ENCODE measurements at regions not wholly inside any gene's neighbourhood (a gene's known extent, or its start where the extent isn't known, plus 50 kb on each side); places are given as distances from the start of the nearest gene placed in this dataset.
"Not testable (repeated sequence)": the region's sequence is repeated elsewhere in the genome, so short reads cannot be mapped to it uniquely, and the experiment has no call there.

DNA sequence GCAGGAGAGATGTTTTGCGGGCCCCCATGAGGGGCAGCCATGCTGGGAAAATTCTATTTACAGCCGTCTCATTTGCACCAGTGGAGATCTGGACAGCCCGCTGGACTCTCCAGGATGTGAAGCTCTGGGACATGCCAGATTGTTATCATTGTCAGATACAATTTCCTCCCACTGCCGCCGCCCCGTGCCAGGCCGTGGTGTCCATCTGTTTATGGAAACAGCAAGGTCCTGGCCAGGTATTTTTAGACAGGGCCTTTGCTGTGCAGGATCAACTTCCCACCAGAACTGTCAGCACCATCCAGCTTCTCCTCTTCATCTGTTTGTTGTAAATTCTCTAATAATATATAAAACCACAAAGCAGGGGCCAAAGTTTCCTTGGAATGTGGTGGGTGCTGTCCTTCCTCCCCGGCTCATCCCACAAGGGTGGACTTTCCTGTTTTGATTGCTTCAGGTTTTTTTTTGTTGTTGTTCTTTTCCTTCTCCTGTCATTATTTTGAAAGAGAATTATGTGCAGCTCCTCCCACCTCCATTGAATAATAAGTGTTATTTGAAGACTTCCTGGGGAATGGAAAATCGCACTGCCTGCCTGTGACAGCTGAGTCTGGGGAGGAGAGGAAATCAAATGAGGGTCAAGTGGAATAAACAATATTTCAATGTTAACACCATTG lies 398.1 kb downstream of the TNS1 start:
- in situ Hi-C loops (cut with HindIII; ENCODE audit: low sequenced_read_pairs), result no loop called here

DNA sequence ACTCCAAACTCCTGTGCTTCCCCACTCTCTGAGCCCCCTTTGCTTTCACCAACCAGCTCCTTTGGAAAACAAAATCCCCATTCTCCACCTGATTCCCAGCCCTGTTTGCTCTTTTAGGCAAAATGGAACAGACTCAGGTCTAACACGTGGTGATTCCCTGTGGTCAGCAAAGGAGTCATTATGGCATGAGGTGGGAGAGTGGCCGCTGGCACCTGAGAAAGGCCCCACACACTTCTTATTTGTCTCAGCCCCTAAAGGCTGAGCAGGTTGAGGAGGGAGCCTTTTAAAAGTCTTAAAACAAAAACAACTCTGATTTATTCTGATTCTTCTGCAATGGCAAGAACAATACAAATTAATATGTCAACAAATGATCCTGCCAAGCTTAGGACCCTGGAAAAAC lies 401.2 kb downstream of the TNS1 start:
- in situ Hi-C loops (cut with HindIII; ENCODE audit: low sequenced_read_pairs), result no loop called here

- in situ Hi-C loops (cut with HindIII; ENCODE audit: low sequenced_read_pairs), result no loop called here
These were observed 402.9 kb downstream of the TNS1 start for GRCh38 chr2:217599906-217600305.

DNA sequence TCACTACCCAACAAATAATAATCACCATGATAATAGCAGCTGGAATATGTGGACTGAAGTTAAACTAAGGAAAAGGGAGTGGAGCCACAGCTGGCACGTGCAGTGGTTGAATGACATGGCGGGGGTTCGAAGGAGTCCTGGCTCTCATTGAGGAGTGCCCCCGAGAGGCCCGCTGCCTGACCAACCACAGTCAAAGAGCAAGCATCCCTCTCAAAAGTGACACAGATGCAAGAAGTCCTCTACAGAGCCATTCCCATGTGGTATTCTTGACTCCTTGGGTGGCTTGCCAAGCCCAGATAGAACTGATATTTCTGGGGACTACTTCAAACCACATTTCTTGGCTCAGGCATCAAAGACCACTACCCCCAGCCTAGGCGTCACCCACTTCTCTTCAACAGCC lies 405.1 kb downstream of the TNS1 start:
- in situ Hi-C loops (cut with HindIII; ENCODE audit: low sequenced_read_pairs), result no loop called here

GRCh38 chr2:217597145-217597544 lies 405.6 kb downstream of the TNS1 start:
- in situ Hi-C loops (cut with HindIII; ENCODE audit: low sequenced_read_pairs), result no loop called here

GRCh38 chr2:217593732-217594131 lies 409.1 kb downstream of the TNS1 start:
- in situ Hi-C loops (cut with HindIII; ENCODE audit: low sequenced_read_pairs), result no loop called here

GRCh38 chr2:217588266-217588665 lies 414.5 kb downstream of the TNS1 start:
- in situ Hi-C loops (cut with HindIII; ENCODE audit: low sequenced_read_pairs), result no loop called here

- in situ Hi-C loops (cut with HindIII; ENCODE audit: low sequenced_read_pairs), result no loop called here
These were observed 417.4 kb downstream of the TNS1 start for GRCh38 chr2:217585362-217585761.

GRCh38 chr2:217580407-217580806 lies 422.4 kb downstream of the TNS1 start:
- in situ Hi-C loops (cut with HindIII; ENCODE audit: low sequenced_read_pairs), result not testable (repeated sequence)

- in situ Hi-C loops (cut with HindIII; ENCODE audit: low sequenced_read_pairs), result no loop called here
These were observed 429.2 kb downstream of the TNS1 start for GRCh38 chr2:217573571-217573970.

GRCh38 chr2:217570394-217570793 lies 432.4 kb downstream of the TNS1 start:
- in situ Hi-C loops (cut with HindIII; ENCODE audit: low sequenced_read_pairs), result no loop called here

DNA sequence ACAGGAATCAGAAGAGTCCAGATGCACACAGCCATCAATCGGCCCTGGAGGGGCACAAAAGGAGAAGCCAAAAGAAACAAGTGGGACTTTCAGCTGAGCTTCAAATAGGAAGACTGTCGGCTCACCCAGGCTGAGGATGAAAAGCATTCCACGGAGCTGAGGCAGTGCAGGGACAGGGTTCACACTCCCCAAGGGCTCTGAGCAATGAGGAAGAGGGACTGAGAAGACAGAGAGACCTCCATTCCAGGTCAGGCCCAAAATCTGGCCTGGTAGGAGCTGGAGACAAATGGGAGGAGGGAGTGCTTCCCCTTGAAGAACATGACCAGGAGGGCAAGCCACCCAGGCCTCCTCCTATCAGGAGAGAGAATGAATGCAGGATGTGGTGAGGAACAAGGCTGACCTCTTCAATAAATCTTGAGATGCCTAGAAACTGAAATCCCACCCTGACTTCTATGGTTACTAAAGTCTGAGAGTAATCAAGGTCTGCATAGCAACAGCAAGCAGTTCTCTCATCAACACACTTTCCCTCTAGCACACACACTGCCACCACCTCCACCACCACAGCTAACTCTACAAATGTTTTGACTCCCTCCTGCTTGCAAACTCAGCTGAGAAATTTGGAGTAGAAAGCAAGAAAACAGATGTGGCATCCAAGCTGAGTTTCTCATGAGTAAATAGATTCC lies 434.4 kb downstream of the TNS1 start:
- in situ Hi-C loops (cut with HindIII; ENCODE audit: low sequenced_read_pairs), result no loop called here

DNA sequence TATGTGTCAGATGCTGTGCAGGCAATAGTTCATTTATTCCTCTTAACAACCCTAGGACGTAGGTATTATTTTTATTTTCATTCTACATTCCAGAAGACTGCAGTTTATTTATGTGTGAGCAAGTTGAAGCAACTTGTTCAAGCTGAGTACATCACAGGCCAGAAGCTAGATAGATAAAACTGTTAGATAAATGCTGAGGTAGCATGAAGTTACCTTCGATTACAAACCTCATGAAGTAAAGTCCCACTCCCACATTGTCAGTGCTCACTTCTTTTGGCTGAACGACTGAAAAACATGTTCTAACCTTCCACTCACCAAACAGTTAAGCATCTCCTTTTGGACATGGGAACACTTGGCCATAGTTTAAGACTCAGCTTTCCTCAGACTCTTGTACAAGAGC lies 439.2 kb downstream of the TNS1 start:
- in situ Hi-C loops (cut with HindIII; ENCODE audit: low sequenced_read_pairs), result no loop called here

DNA sequence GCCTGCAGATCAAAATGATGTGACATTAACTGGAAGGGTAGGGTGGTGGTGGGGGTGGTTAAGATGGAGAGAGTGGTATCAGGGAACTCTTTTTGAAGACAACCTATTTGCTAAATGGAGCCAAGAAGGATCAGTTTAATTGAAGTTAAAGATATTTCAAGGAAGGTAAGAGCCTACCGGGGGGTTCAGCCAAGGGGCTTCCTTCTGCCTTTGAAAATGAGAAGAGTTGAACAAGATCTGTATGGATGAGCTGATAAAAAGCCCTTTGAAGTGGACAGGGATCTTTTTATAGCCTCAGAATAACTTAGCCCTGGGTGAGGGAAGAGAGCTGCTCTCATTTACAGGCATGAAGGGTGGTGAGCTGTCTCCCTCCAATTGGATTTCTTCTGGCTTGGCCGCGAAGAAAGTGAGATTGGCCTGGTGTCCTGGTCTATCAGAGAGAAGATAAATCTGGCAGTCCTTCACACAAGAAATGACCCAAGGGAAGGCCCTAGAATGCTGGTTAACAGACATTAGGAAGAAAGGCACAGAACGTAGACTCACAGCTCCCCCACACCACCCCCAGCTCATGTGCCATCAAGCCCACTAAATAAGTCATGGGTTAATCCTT lies 439.8 kb downstream of the TNS1 start:
- in situ Hi-C loops (cut with HindIII; ENCODE audit: low sequenced_read_pairs), result no loop called here

DNA sequence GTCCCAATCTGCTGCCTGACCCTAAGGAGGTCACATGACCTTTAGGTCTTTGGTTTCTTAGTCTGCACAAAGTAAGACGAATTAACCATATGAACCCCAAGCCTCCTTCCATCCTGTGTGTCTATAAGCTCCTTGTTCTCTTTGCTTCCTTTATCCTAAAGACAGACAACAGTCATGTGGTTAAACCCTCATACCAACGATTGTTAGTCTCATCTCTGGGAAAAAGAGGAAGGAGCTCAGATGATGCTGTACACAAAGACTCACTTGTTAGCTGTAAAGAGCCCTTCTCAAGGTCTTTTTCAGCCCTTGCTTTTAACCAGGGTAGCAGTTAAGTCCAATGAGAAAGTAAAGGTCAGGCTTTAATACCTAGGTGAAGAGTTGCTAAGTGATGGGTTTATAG lies 443.7 kb downstream of the TNS1 start:
- in situ Hi-C loops (cut with HindIII; ENCODE audit: low sequenced_read_pairs), result no loop called here

GRCh38 chr2:217555081-217555876 lies 447.5 kb downstream of the TNS1 start:
- in situ Hi-C loops (cut with HindIII; ENCODE audit: low sequenced_read_pairs), result no loop called here

DNA sequence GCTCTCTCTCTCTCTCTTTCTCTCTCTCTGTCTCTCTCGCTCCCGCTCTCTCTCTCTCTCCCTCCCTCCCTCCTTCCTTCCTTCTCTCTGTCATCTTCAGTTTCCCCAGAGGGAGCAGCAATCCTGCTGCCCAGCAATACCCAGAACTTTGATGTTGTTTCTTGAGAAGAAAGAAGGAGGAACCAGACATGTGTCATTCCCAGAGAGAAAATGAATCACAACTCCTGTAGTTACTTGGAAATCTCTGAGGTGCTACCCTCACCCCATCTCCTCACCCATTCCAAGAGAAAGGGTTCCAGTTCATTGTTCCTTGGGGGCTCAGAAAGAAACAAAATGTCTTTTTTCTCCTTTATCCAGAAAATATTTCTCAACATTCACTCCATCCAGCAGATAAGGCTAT lies 449.1 kb downstream of the TNS1 start:
- in situ Hi-C loops (cut with HindIII; ENCODE audit: low sequenced_read_pairs), result no loop called here

- in situ Hi-C loops (cut with HindIII; ENCODE audit: low sequenced_read_pairs), result no loop called here
These were observed 449.6 kb downstream of the TNS1 start for GRCh38 chr2:217553202-217553601.

GRCh38 chr2:217552081-217552480 lies 450.7 kb downstream of the TNS1 start:
- in situ Hi-C loops (cut with HindIII; ENCODE audit: low sequenced_read_pairs), result no loop called here

DNA sequence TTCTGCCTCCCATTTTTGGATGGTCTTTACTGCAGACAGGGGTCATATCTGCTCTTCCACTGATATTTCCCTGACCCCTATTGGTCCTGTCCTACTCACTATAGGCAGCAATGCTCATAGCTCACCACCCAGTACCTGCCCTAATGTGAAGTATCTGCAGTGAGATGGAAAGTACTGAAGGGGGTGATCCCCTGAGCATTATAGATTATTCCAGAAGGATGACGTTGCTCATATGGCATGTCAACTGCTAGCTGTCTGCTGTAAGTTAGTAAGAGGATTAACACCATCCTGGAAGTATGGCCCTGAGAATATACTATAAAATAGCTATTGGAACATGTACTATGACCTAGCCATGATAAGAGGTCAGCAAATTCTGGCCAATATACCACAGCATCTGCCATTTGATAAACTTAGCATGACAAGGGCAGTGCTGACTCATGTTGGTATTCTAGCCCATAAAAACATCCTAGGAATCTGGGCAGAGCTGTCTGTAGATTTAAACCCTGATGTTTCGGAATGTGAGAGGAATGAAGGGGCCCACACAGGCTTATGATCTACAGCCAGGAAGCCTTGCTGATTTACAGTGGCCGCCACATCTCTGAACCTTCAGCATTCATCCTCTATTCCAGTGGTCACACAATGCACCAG lies 451.4 kb downstream of the TNS1 start:
- in situ Hi-C loops (cut with HindIII; ENCODE audit: low sequenced_read_pairs), result no loop called here

DNA sequence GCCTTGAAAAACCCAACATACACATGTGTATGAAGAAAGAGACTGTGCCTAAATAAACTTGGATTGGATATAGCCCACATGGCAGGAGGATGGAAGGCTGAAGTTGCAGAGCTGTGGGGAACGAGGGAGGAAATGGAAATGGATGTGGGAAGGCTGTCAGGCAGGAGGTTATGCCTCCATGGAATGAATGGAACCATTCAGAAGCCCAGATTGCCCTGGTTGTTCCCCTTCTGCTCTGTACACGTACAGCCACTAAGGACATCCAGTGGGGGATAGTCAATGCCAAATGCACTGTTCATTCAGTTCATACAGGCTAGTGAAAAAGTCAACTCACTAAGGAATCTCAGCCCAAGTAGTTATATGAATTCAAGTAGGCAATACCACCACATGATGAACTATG lies 463.7 kb downstream of the TNS1 start:
- in situ Hi-C loops (cut with HindIII; ENCODE audit: low sequenced_read_pairs), result no loop called here

Data from DLD1 (cell line).